ENCODE measurements at regions not wholly inside any gene's neighbourhood (a gene's known extent, or its start where the extent isn't known, plus 50 kb on each side); places are given as distances from the start of the nearest gene placed in this dataset.

DNA sequence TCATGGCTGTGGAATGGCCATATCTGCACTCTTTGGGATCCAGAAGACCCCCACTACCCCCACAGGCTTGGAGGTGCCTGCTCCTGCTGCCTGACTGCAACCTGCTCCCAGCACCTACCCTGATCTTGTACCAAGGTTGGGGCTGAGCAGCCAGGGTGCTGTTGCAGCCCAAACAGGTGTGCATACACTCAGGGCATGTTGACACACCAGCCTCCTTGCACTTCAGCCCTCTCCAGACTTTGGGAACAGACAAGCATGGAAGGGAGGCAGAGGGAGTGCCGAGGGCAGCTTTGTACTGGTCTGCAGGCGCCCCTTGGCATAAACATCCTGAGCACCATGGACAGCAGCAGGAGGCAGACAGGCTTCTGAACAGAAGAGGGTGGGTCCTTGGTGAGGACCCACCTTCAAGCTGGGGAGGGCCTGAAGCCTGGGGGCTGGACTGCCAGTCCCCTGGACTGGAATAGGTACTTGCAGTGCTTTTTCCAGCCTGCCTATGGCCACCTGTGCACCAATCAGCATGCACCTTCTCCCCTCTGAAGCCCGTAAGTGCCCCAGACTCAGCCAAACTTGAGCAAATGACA is 1675.8 kb downstream of the HACE1 start:
- 24% methylated on average over 3 of the region's 3 CpGs for WGBS (ENCODE audit: insufficient coverage, insufficient replicate concordance, low lambda C conversion rate, missing lambda C conversion rate)

More for the DNA sequence above, 1675.8 kb downstream of the HACE1 start:
- Histone ChIP-seq H3K27ac (ENCODE audit: control insufficient read depth, insufficient read depth) (no peak overlapping the region), H3K9ac (ENCODE audit: control insufficient read depth, insufficient read depth, low read length) (no peak overlapping the region), H2AFZ (ENCODE audit: control insufficient read depth, low read depth, low read length) (no peak overlapping the region), H3K36me3 (ENCODE audit: control insufficient read depth in 2 of 2, insufficient read depth in 2 of 2, low read length in 1 of 2) (no peaks in the 10 kb centered on the region), H3K4me3 (no peak overlapping the region), H3K79me2 (ENCODE audit: control insufficient read depth, insufficient read depth, low read length) (no peaks in the 10 kb centered on the region), H3K4me2 (ENCODE audit: control insufficient read depth, insufficient read depth) (no peak overlapping the region), H3K9me3 (replicated peaks; ENCODE audit: control insufficient read depth, insufficient read depth, low read length) (no peaks in the 10 kb centered on the region), H3K27me3 (replicated peaks in 1 of 2; ENCODE audit: control insufficient read depth in 2 of 2, insufficient read depth in 2 of 2, low read length in 1 of 2) (no peaks in the 10 kb centered on the region), H3K4me1 (ENCODE audit: control insufficient read depth, insufficient read depth, low read length) (no peaks in the 10 kb centered on the region), H4K20me1 (ENCODE audit: control insufficient read depth, insufficient read depth) (no peaks in the 10 kb centered on the region)
- peak; percentile 51; the same call in 2 of the 3 replicates for ATAC-seq
- intact Hi-C loops (cut with micrococcal nuclease; ENCODE audit: unreplicated experiment) (no loop called here), in situ Hi-C loops (cut with MboI) (no loop called here)
- BruUV-seq (replicated peaks) = no TSS peak
- ChIA-PET POLR2A (no interaction called here), SMC1A (ENCODE audit: uncharacterized antibody, unreplicated experiment) (interaction anchor here (1.0 to 1.4 kb wide), 4 partner anchors 24 to 60 kb away, joined by 3 to 4 read pairs (median 4); no protein-coding TSS in a partner anchor), RAD21 (ENCODE audit: unreplicated experiment) (no interaction called here), CTCF (no interaction called here)
- no peak for FAIRE-seq
- TF ChIP-seq, protein P1, sequence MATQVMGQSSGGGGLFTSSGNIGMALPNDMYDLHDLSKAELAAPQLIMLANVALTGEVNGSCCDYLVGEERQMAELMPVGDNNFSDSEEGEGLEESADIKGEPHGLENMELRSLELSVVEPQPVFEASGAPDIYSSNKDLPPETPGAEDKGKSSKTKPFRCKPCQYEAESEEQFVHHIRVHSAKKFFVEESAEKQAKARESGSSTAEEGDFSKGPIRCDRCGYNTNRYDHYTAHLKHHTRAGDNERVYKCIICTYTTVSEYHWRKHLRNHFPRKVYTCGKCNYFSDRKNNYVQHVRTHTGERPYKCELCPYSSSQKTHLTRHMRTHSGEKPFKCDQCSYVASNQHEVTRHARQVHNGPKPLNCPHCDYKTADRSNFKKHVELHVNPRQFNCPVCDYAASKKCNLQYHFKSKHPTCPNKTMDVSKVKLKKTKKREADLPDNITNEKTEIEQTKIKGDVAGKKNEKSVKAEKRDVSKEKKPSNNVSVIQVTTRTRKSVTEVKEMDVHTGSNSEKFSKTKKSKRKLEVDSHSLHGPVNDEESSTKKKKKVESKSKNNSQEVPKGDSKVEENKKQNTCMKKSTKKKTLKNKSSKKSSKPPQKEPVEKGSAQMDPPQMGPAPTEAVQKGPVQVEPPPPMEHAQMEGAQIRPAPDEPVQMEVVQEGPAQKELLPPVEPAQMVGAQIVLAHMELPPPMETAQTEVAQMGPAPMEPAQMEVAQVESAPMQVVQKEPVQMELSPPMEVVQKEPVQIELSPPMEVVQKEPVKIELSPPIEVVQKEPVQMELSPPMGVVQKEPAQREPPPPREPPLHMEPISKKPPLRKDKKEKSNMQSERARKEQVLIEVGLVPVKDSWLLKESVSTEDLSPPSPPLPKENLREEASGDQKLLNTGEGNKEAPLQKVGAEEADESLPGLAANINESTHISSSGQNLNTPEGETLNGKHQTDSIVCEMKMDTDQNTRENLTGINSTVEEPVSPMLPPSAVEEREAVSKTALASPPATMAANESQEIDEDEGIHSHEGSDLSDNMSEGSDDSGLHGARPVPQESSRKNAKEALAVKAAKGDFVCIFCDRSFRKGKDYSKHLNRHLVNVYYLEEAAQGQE (IDR thresholded peaks at IDR 0.05; ENCODE audit: low read depth, low read length) = peak; percentile 75; the same call in 1 of the 2 replicates
- TF ChIP-seq YBX1 (IDR thresholded peaks at IDR 0.05) (no peak), RBBP5 (conservative IDR thresholded peaks at IDR 0.05) (no peak)
- TF ChIP-seq, protein P2, sequence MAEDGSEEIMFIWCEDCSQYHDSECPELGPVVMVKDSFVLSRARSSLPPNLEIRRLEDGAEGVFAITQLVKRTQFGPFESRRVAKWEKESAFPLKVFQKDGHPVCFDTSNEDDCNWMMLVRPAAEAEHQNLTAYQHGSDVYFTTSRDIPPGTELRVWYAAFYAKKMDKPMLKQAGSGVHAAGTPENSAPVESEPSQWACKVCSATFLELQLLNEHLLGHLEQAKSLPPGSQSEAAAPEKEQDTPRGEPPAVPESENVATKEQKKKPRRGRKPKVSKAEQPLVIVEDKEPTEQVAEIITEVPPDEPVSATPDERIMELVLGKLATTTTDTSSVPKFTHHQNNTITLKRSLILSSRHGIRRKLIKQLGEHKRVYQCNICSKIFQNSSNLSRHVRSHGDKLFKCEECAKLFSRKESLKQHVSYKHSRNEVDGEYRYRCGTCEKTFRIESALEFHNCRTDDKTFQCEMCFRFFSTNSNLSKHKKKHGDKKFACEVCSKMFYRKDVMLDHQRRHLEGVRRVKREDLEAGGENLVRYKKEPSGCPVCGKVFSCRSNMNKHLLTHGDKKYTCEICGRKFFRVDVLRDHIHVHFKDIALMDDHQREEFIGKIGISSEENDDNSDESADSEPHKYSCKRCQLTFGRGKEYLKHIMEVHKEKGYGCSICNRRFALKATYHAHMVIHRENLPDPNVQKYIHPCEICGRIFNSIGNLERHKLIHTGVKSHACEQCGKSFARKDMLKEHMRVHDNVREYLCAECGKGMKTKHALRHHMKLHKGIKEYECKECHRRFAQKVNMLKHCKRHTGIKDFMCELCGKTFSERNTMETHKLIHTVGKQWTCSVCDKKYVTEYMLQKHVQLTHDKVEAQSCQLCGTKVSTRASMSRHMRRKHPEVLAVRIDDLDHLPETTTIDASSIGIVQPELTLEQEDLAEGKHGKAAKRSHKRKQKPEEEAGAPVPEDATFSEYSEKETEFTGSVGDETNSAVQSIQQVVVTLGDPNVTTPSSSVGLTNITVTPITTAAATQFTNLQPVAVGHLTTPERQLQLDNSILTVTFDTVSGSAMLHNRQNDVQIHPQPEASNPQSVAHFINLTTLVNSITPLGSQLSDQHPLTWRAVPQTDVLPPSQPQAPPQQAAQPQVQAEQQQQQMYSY (CRISPR knock-in tag; IDR thresholded peaks at IDR 0.05) = no peak
- no peak for DNase-seq (ENCODE audit: low read depth, low spot score)
